CD14-positive monocyte (primary cell): ENCODE measurements at regions not wholly inside any gene's neighbourhood (a gene's known extent, or its start where the extent isn't known, plus 50 kb on each side); places are given as distances from the start of the nearest gene placed in this dataset.

Experiments used
- DNase-seq, 3 donors: peaks; one replicate each; pipeline ENCODE4 v3.0.0-alpha.2; 2011 to 2022
- H2AFZ ChIP-seq: 2 replicates; pipeline ENCODE4 v1.6.0; 2012; ENCODE audit warnings: mild to moderate bottlenecking, low read depth, low read length, inconsistent platforms; ENCODE audit not compliant: insufficient read depth, poor library complexity, severe bottlenecking
- H3K27ac ChIP-seq, 2 donors: 1 replicate in 1 of 2; 2 replicates in 1 of 2; pipeline ENCODE4 v1.5.1; 2012 to 2013; ENCODE audit warnings: low read length in 2 of 2, control low read depth in 1 of 2, inconsistent platforms in 1 of 2, low read depth in 1 of 2, mild to moderate bottlenecking in 1 of 2
- H3K27me3 ChIP-seq, 2 donors: one replicate each; pipeline versions ENCODE4 v1.6.0 to v1.6.1; 2011 to 2013; ENCODE audit warnings: low read length in 2 of 2; ENCODE audit not compliant: control insufficient read depth in 2 of 2, insufficient read depth in 2 of 2
- H3K36me3 ChIP-seq, 2 donors: replicated peaks in 1 of 2; 1 replicate in 1 of 2; 2 replicates in 1 of 2; pipeline versions ENCODE4 v1.5.1 to v1.6.1; 2012 to 2013; ENCODE audit warnings: low read length in 2 of 2, control low read depth in 1 of 2, inconsistent platforms in 1 of 2, mild to moderate bottlenecking in 1 of 2; ENCODE audit not compliant: insufficient read depth in 2 of 2, control insufficient read depth in 1 of 2
- H3K4me1 ChIP-seq, 2 donors: 1 replicate in 1 of 2; 2 replicates in 1 of 2; pipeline versions ENCODE4 v1.5.1 to v1.6.1; 2012 to 2013; ENCODE audit warnings: low read length in 2 of 2, control low read depth in 1 of 2, inconsistent platforms in 1 of 2, mild to moderate bottlenecking in 1 of 2, moderate library complexity in 1 of 2; ENCODE audit not compliant: insufficient read depth in 2 of 2, control insufficient read depth in 1 of 2
- H3K4me2 ChIP-seq: replicated peaks from 2 replicates; pipeline ENCODE3; 2012; ENCODE audit warnings: low read length, moderate library complexity, mild to moderate bottlenecking; ENCODE audit not compliant: poor library complexity, severe bottlenecking; ENCODE audit errors: extremely low read depth
- H3K4me3 ChIP-seq, 3 experiments: fragments of 200-600 bp in 1 of 3; sonication (generic) in 1 of 3; replicated peaks in 1 of 3; 1 replicate in 2 of 3; 2 replicates in 1 of 3; pipeline ENCODE4 v1.5.1; 2011 to 2013; ENCODE audit warnings: low read length in 3 of 3, mild to moderate bottlenecking in 3 of 3, control low read depth in 2 of 3, low read depth in 2 of 3, inconsistent platforms in 1 of 3, moderate library complexity in 1 of 3
- H3K79me2 ChIP-seq: 2 replicates; pipeline ENCODE4 v1.6.0; 2012; ENCODE audit warnings: mild to moderate bottlenecking, control low read depth, inconsistent platforms, low read length, moderate library complexity; ENCODE audit not compliant: insufficient read depth
- H3K9ac ChIP-seq: 2 replicates; pipeline ENCODE4 v1.6.0; 2017; ENCODE audit warnings: low read length, mild to moderate bottlenecking; ENCODE audit not compliant: insufficient read depth, poor library complexity, severe bottlenecking
- H3K9me3 ChIP-seq, 2 donors: replicated peaks in 1 of 2; 1 replicate in 1 of 2; 2 replicates in 1 of 2; pipeline versions ENCODE4 v1.5.1 to v1.6.1; 2012 to 2013; ENCODE audit warnings: low read length in 2 of 2, control low read depth in 1 of 2; ENCODE audit not compliant: control insufficient read depth in 1 of 2, insufficient read depth in 1 of 2
- H4K20me1 ChIP-seq: 2 replicates; pipeline ENCODE4 v1.6.0; 2012; ENCODE audit warnings: mild to moderate bottlenecking, low read length, control low read depth, moderate library complexity; ENCODE audit not compliant: insufficient read depth
- H3K27ac Mint-ChIP-seq, 7 donors: one replicate each; pipeline ENCODE4 v1.8.0; 2020; ENCODE audit warnings: mild to moderate bottlenecking in 7 of 7, mixed read lengths in 7 of 7, moderate library complexity in 6 of 7, inconsistent platforms in 2 of 7
- H3K27me3 Mint-ChIP-seq, 3 donors: one replicate each; pipeline ENCODE4 v1.8.0; 2021 to 2022; ENCODE audit warnings: low read depth in 3 of 3, mild to moderate bottlenecking in 3 of 3, mixed read lengths in 3 of 3, moderate library complexity in 3 of 3, inconsistent platforms in 1 of 3
- H3K36me3 Mint-ChIP-seq, 2 donors: one replicate each; pipeline ENCODE4 v1.8.0; 2020; ENCODE audit warnings: mixed read lengths in 2 of 2, inconsistent platforms in 1 of 2, mild to moderate bottlenecking in 1 of 2
- H3K4me1 Mint-ChIP-seq: one replicate; pipeline ENCODE4 v1.8.0; 2020; ENCODE audit warnings: mild to moderate bottlenecking, mixed read lengths
- H3K4me3 Mint-ChIP-seq, 2 donors: one replicate each; pipeline ENCODE4 v1.8.0; 2020; ENCODE audit warnings: mild to moderate bottlenecking in 2 of 2, mixed read lengths in 2 of 2, moderate library complexity in 1 of 2
- H3K9me3 Mint-ChIP-seq, 7 donors: one replicate each; pipeline ENCODE4 v1.8.0; 2020 to 2022; ENCODE audit warnings: mixed read lengths in 7 of 7, mild to moderate bottlenecking in 6 of 7, moderate library complexity in 6 of 7, inconsistent platforms in 2 of 7
- CTCF ChIP-seq: fragments of 200-600 bp; IDR thresholded peaks from one replicate; pipeline ENCODE4 v1.8.0; 2022; ENCODE audit warnings: antibody characterized with exemption, mild to moderate bottlenecking
- WGBS: methylation state at CpG from one replicate; pipeline ENCODE4 v1.1.5; 2013; ENCODE audit warnings: missing lambda C conversion rate; ENCODE audit not compliant: insufficient coverage; 5-methylcytosine and 5-hydroxymethylcytosine counted together
- intact Hi-C, 2 donors: fragments of 100-400 bp; cut with micrococcal nuclease; formaldehyde crosslinking; loops; one replicate each; pipeline versions ENCODE4 v1.15.0 to v1.15.1; 2023

- Histone ChIP-seq H4K20me1 (no peaks in the 10 kb centered on the region), H3K4me3 (no peak overlapping the region), H3K9ac (no peak overlapping the region), H3K27me3 (no peaks in the 10 kb centered on the region), H3K9me3 (peaks cover 0 to 7% of the 10 kb centered on the region in 2 donors), H3K79me2 (no peaks in the 10 kb centered on the region), H2AFZ (no peak overlapping the region), H3K4me2 (no peak overlapping the region), H3K27ac (no peak overlapping the region), H3K4me1 (no peaks in the 10 kb centered on the region), H3K36me3 (no peaks in the 10 kb centered on the region)
- intact Hi-C loops = no loop called here
- no peak for TF ChIP-seq CTCF
- peaks cover 5 to 18% (median 13%) of the 10 kb centered on the region in 7 donors for H3K9me3 Mint-ChIP-seq
- no peak overlapping the region for H3K4me3 Mint-ChIP-seq
- DNase-seq = no peak
- WGBS = 100% methylated on average over 1 of the region's 2 CpGs
- no peak overlapping the region for H3K27ac Mint-ChIP-seq
- peaks cover 0 to 1% (median 1%) of the 10 kb centered on the region in 3 donors for H3K27me3 Mint-ChIP-seq
- no peaks in the 10 kb centered on the region for H3K4me1 Mint-ChIP-seq
- H3K36me3 Mint-ChIP-seq = no peaks in the 10 kb centered on the region
Observed at GRCh38 chr1:83115785-83116184, 883.1 kb downstream of the TTLL7 start.

GRCh38 chr1:83114136-83114834, 884.6 kb downstream of the TTLL7 start:
- H4K20me1 ChIP-seq = no peaks in the 10 kb centered on the region
- H3K9ac ChIP-seq = no peak overlapping the region
- no peak overlapping the region for H3K4me3 Mint-ChIP-seq
- H3K36me3 Mint-ChIP-seq = no peaks in the 10 kb centered on the region
- H3K4me3 ChIP-seq = no peak overlapping the region
- DNase-seq = no peak
- H3K27me3 ChIP-seq = no peaks in the 10 kb centered on the region
- H3K4me1 ChIP-seq = no peaks in the 10 kb centered on the region
- intact Hi-C loops = no loop called here
- H3K27ac Mint-ChIP-seq = no peak overlapping the region
- no peak overlapping the region for H3K4me2 ChIP-seq
- H3K36me3 ChIP-seq = no peaks in the 10 kb centered on the region
- no peak overlapping the region for H3K27ac ChIP-seq
- peaks cover 0 to 9% of the 10 kb centered on the region in 2 donors for H3K9me3 ChIP-seq
- no peaks in the 10 kb centered on the region for H3K4me1 Mint-ChIP-seq
- no CpG with 5 or more reads among the region's 2 CpGs for WGBS
- H3K79me2 ChIP-seq = no peaks in the 10 kb centered on the region
- no peak overlapping the region for H2AFZ ChIP-seq
- H3K9me3 Mint-ChIP-seq = peaks cover 5 to 18% (median 11%) of the 10 kb centered on the region in 7 donors
- no peak for TF ChIP-seq CTCF
- peaks cover 0 to under 1% (median 0%) of the 10 kb centered on the region in 3 donors for H3K27me3 Mint-ChIP-seq
